WTC11 (cell line): ENCODE measurements at regions not wholly inside any gene's neighbourhood (a gene's known extent, or its start where the extent isn't known, plus 50 kb on each side); places are given as distances from the start of the nearest gene placed in this dataset.

ENCODE experiments used
- ATAC-seq: fragments of 200-7000 bp; cut with Tn5 transposase; 2 replicates; pipeline ENCODE4 v1.10.0; 2021; ENCODE audit warnings: mild to moderate bottlenecking, moderate library complexity
- CTCF ChIA-PET: fragments of 300-600 bp; sonication (Branson Sonifier 250); formaldehyde crosslinking; loops from one replicate; lab custom pipeline; 2021; ENCODE audit warnings: antibody characterized with exemption; lab: Charles Lee
- POLR2A ChIA-PET: fragments of 350-600 bp; sonication (Branson Sonifier 250); formaldehyde crosslinking; loops from one replicate; lab custom pipeline; 2021; ENCODE audit warnings: antibody characterized with exemption; lab: Charles Lee
- DNase-seq: peaks from one replicate; pipeline ENCODE4 v3.0.0; 2021; ENCODE audit warnings: low spot score
- H3K27ac Mint-ChIP-seq: 2 replicates; pipeline ENCODE4 v1.8.0; 2021; ENCODE audit warnings: mixed read lengths
- H3K27me3 Mint-ChIP-seq: 2 replicates; pipeline ENCODE4 v1.8.0; 2021; ENCODE audit warnings: low read depth, mild to moderate bottlenecking, moderate library complexity, mixed read lengths
- H3K36me3 Mint-ChIP-seq: 2 replicates; pipeline ENCODE4 v1.8.0; 2021; ENCODE audit warnings: mixed read lengths
- H3K4me1 Mint-ChIP-seq: 2 replicates; pipeline ENCODE4 v1.8.0; 2022; ENCODE audit warnings: mixed read lengths
- H3K4me3 Mint-ChIP-seq: 2 replicates; pipeline ENCODE4 v1.8.0; 2021; ENCODE audit warnings: mild to moderate bottlenecking, moderate library complexity, mixed read lengths
- H3K9me3 Mint-ChIP-seq: 2 replicates; pipeline ENCODE4 v1.8.0; 2021; ENCODE audit warnings: mixed read lengths
- ELF4 ChIP-seq: sonication (generic); formaldehyde crosslinking; IDR thresholded peaks from 2 replicates; pipeline ENCODE4 v1.8.1; 2022; ENCODE audit warnings: low read depth, mild to moderate bottlenecking, moderate library complexity, missing genetic modification reagents
- ETV6 ChIP-seq: sonication (generic); formaldehyde crosslinking; IDR thresholded peaks from 2 replicates; pipeline ENCODE4 v1.8.1; 2022; ENCODE audit warnings: mild to moderate bottlenecking, missing genetic modification reagents
- FOXK1 ChIP-seq: sonication (generic); formaldehyde crosslinking; IDR thresholded peaks from 2 replicates; pipeline ENCODE4 v1.8.0; 2022; ENCODE audit warnings: mild to moderate bottlenecking, moderate library complexity, missing genetic modification reagents
- IRF2 ChIP-seq: sonication (generic); formaldehyde crosslinking; IDR thresholded peaks from 2 replicates; pipeline ENCODE4 v1.8.0; 2022; ENCODE audit warnings: low read depth, missing genetic modification reagents, borderline replicate concordance
- NFATC4 ChIP-seq: fragments of 250-450 bp; sonication (Bioruptor Pico); IDR thresholded peaks from 2 replicates; pipeline ENCODE4 v1.9.0; 2021; ENCODE audit warnings: mild to moderate bottlenecking
- NFYB ChIP-seq: sonication (generic); formaldehyde crosslinking; conservative IDR thresholded peaks from 2 replicates; pipeline ENCODE4 v1.8.0; 2022; ENCODE audit warnings: low read depth, missing genetic modification reagents
- NR1H2 ChIP-seq: sonication (generic); formaldehyde crosslinking; IDR thresholded peaks from 2 replicates; pipeline ENCODE4 v1.9.0; 2021; ENCODE audit warnings: mild to moderate bottlenecking, moderate library complexity, missing genetic modification reagents
- NR2C2 ChIP-seq: sonication (generic); formaldehyde crosslinking; IDR thresholded peaks from 2 replicates; pipeline ENCODE4 v1.8.0; 2022; ENCODE audit warnings: mild to moderate bottlenecking, missing genetic modification reagents
- PRRX2 ChIP-seq: fragments of 250-450 bp; sonication (Bioruptor Pico); IDR thresholded peaks from 2 replicates; pipeline ENCODE4 v1.8.0; 2021; ENCODE audit warnings: mild to moderate bottlenecking
- RORB ChIP-seq: fragments of 250-450 bp; sonication (Bioruptor Pico); IDR thresholded peaks from 2 replicates; pipeline ENCODE4 v1.9.0; 2021; ENCODE audit warnings: mild to moderate bottlenecking
- SP1 ChIP-seq: sonication (generic); formaldehyde crosslinking; conservative IDR thresholded peaks from 2 replicates; pipeline ENCODE4 v1.8.1; 2022; ENCODE audit warnings: missing genetic modification reagents
- TCF7 ChIP-seq: sonication (generic); formaldehyde crosslinking; IDR thresholded peaks from 2 replicates; pipeline ENCODE4 v1.8.0; 2022; ENCODE audit warnings: mild to moderate bottlenecking, low read depth, missing genetic modification reagents, moderate library complexity
- TEAD4 ChIP-seq: sonication (generic); formaldehyde crosslinking; IDR thresholded peaks from 2 replicates; pipeline ENCODE4 v1.8.0; 2022; ENCODE audit warnings: mild to moderate bottlenecking, missing genetic modification reagents
- ZNF232 ChIP-seq: sonication (generic); formaldehyde crosslinking; IDR thresholded peaks from 2 replicates; pipeline ENCODE4 v1.8.0; 2022; ENCODE audit warnings: mild to moderate bottlenecking, missing genetic modification reagents
- ZNF423 ChIP-seq: fragments of 250-450 bp; sonication (Bioruptor Pico); IDR thresholded peaks from 2 replicates; pipeline ENCODE4 v2.1.2; 2022; ENCODE audit warnings: mild to moderate bottlenecking, moderate library complexity
- TF ChIP-seq, protein P1 (sequence below): sonication (generic); formaldehyde crosslinking; IDR thresholded peaks from 2 replicates; pipeline ENCODE4 v1.8.0; 2023; ENCODE audit warnings: missing genetic modification reagents, mild to moderate bottlenecking, borderline replicate concordance
- TF ChIP-seq, protein P2 (sequence below): fragments of 250-450 bp; sonication (Bioruptor Pico); IDR thresholded peaks from 2 replicates; pipeline ENCODE4 v1.9.0; 2021; ENCODE audit warnings: moderate library complexity, mild to moderate bottlenecking, inconsistent platforms, borderline replicate concordance
- TF ChIP-seq, protein P3 (sequence below): sonication (generic); formaldehyde crosslinking; IDR thresholded peaks from 2 replicates; pipeline ENCODE4 v1.8.0; 2022; ENCODE audit warnings: mild to moderate bottlenecking, missing genetic modification reagents
- TF ChIP-seq, protein P4 (sequence below): sonication (generic); formaldehyde crosslinking; IDR thresholded peaks from 2 replicates; pipeline ENCODE4 v1.8.0; 2022; ENCODE audit warnings: mild to moderate bottlenecking, missing genetic modification reagents
- TF ChIP-seq, protein P5 (sequence below): sonication (generic); formaldehyde crosslinking; IDR thresholded peaks from 2 replicates; pipeline ENCODE4 v1.8.1; 2022; ENCODE audit warnings: missing genetic modification reagents, borderline replicate concordance
- TF ChIP-seq, protein P6 (sequence below): sonication (generic); formaldehyde crosslinking; IDR thresholded peaks from 2 replicates; pipeline ENCODE4 v1.8.1; 2022; ENCODE audit warnings: low read depth, mild to moderate bottlenecking, moderate library complexity, missing genetic modification reagents, borderline replicate concordance
- TF ChIP-seq, protein P7 (sequence below): sonication (generic); formaldehyde crosslinking; IDR thresholded peaks from 2 replicates; pipeline ENCODE4 v1.8.1; 2023; ENCODE audit warnings: mild to moderate bottlenecking, missing genetic modification reagents

DNA sequence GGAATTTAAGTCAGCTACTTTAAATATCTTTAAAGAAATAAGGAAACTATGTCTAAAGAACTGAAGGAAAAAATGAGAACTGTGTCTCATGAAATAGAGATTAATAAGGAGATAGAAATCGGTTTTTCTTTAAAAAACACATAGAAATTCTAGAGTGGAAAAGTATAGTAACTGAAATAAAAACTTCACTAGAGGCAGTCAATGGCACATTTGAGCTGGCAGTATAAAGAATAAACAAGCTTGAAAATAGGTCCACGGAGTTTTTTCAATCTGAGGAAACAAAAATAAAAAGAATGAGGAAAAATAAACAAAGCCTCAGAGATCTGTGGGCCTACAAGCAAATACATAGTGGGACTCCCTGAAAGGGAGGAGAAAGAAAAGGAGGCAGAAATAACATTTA, 127.5 kb downstream of the TWIST2 start (continued):
- TF ChIP-seq TCF7 (CRISPR knock-in tag): no peak
- TF ChIP-seq TEAD4: no peak
- no peak for TF ChIP-seq FOXK1 (CRISPR knock-in tag)
- no peak for TF ChIP-seq ZNF232 (CRISPR knock-in tag)
- TF ChIP-seq, protein P1, sequence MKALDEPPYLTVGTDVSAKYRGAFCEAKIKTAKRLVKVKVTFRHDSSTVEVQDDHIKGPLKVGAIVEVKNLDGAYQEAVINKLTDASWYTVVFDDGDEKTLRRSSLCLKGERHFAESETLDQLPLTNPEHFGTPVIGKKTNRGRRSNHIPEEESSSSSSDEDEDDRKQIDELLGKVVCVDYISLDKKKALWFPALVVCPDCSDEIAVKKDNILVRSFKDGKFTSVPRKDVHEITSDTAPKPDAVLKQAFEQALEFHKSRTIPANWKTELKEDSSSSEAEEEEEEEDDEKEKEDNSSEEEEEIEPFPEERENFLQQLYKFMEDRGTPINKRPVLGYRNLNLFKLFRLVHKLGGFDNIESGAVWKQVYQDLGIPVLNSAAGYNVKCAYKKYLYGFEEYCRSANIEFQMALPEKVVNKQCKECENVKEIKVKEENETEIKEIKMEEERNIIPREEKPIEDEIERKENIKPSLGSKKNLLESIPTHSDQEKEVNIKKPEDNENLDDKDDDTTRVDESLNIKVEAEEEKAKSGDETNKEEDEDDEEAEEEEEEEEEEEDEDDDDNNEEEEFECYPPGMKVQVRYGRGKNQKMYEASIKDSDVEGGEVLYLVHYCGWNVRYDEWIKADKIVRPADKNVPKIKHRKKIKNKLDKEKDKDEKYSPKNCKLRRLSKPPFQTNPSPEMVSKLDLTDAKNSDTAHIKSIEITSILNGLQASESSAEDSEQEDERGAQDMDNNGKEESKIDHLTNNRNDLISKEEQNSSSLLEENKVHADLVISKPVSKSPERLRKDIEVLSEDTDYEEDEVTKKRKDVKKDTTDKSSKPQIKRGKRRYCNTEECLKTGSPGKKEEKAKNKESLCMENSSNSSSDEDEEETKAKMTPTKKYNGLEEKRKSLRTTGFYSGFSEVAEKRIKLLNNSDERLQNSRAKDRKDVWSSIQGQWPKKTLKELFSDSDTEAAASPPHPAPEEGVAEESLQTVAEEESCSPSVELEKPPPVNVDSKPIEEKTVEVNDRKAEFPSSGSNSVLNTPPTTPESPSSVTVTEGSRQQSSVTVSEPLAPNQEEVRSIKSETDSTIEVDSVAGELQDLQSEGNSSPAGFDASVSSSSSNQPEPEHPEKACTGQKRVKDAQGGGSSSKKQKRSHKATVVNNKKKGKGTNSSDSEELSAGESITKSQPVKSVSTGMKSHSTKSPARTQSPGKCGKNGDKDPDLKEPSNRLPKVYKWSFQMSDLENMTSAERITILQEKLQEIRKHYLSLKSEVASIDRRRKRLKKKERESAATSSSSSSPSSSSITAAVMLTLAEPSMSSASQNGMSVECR (CRISPR knock-in tag): no peak
- no peak for TF ChIP-seq ZNF423
- TF ChIP-seq IRF2 (CRISPR knock-in tag): no peak

DNA sequence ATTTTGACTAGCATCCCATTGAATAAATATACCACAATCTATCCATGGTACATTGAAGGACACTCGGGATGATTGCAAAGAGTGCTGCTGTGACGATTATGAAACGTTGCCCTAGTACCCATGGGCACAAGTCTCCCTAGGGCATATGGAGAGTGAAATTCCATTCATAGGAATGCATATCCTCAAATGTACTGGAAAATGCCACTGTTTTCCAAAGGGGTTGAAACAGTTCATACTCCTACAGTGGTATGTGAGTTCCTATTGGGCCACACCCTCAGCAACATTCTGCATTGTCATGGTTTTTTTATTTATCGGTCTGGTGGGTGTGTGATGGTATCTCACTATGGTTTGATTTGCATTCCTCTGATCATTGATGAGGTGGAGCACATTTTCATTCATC, 130.6 kb downstream of the TWIST2 start:
- Mint-ChIP-seq H3K27me3 (no peaks in the 10 kb centered on the region), H3K4me3 (no peak overlapping the region)
- CTCF ChIA-PET: no interaction called here

DNA sequence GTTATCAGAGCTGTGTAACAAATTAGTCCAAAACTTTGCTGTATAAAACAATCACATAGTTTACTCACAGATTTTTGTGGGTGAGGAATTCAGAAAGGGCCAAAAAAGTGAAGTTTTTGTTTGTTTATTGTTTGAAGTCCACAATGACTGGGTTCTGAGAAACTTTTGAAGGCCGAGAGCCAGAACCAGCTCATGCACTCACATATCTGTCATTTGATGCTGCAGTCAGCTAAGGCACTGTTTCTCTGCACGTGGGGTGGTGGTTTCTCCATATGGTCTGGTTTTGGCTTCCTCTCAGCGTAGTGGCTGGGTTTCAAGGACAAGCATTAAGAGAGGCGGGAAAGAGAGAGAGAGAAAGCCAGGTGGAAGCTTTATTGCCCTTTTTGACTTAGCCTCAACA, 131.8 kb downstream of the TWIST2 start:
- POLR2A ChIA-PET: no interaction called here
- Mint-ChIP-seq H3K27ac (no peak overlapping the region), H3K9me3 (peaks cover 45% of the 10 kb centered on the region)
- TF ChIP-seq, protein P2, sequence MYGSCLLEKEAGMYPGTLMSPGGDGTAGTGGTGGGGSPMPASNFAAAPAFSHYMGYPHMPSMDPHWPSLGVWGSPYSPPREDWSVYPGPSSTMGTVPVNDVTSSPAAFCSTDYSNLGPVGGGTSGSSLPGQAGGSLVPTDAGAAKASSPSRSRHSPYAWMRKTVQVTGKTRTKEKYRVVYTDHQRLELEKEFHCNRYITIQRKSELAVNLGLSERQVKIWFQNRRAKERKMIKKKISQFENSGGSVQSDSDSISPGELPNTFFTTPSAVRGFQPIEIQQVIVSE: no peak
- TF ChIP-seq ETV6 (CRISPR knock-in tag): no peak
- TF ChIP-seq NFYB (CRISPR knock-in tag): no peak
- no peak for TF ChIP-seq ELF4 (CRISPR knock-in tag)
- no peak for TF ChIP-seq SP1 (CRISPR knock-in tag)
- TF ChIP-seq, protein P3, sequence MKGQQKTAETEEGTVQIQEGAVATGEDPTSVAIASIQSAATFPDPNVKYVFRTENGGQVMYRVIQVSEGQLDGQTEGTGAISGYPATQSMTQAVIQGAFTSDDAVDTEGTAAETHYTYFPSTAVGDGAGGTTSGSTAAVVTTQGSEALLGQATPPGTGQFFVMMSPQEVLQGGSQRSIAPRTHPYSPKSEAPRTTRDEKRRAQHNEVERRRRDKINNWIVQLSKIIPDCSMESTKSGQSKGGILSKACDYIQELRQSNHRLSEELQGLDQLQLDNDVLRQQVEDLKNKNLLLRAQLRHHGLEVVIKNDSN: no peak
- no peak for TF ChIP-seq NR1H2 (CRISPR knock-in tag)
- TF ChIP-seq, protein P4, sequence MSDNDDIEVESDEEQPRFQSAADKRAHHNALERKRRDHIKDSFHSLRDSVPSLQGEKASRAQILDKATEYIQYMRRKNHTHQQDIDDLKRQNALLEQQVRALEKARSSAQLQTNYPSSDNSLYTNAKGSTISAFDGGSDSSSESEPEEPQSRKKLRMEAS (CRISPR knock-in tag): no peak
- TF ChIP-seq, protein P5, sequence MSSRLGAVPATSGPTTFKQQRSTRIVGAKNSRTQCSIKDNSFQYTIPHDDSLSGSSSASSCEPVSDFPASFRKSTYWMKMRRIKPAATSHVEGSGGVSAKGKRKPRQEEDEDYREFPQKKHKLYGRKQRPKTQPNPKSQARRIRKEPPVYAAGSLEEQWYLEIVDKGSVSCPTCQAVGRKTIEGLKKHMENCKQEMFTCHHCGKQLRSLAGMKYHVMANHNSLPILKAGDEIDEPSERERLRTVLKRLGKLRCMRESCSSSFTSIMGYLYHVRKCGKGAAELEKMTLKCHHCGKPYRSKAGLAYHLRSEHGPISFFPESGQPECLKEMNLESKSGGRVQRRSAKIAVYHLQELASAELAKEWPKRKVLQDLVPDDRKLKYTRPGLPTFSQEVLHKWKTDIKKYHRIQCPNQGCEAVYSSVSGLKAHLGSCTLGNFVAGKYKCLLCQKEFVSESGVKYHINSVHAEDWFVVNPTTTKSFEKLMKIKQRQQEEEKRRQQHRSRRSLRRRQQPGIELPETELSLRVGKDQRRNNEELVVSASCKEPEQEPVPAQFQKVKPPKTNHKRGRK (CRISPR knock-in tag): no peak

More for the DNA sequence above, 130.6 kb downstream of the TWIST2 start:
- DNase-seq (no peak), ATAC-seq (no peak)
- H3K36me3 Mint-ChIP-seq: peaks cover 11% of the 10 kb centered on the region; the same call in 1 of the 2 replicates
- H3K9me3 Mint-ChIP-seq: peaks cover 45% of the 10 kb centered on the region
- TF ChIP-seq, protein P2: no peak
- no peak for TF ChIP-seq TCF7 (CRISPR knock-in tag)
- TF ChIP-seq NFYB (CRISPR knock-in tag): no peak
- TF ChIP-seq, protein P4 (CRISPR knock-in tag): no peak
- TF ChIP-seq, protein P6, sequence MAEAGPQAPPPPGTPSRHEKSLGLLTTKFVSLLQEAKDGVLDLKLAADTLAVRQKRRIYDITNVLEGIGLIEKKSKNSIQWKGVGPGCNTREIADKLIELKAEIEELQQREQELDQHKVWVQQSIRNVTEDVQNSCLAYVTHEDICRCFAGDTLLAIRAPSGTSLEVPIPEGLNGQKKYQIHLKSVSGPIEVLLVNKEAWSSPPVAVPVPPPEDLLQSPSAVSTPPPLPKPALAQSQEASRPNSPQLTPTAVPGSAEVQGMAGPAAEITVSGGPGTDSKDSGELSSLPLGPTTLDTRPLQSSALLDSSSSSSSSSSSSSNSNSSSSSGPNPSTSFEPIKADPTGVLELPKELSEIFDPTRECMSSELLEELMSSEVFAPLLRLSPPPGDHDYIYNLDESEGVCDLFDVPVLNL (CRISPR knock-in tag): no peak
- TF ChIP-seq, protein P7, sequence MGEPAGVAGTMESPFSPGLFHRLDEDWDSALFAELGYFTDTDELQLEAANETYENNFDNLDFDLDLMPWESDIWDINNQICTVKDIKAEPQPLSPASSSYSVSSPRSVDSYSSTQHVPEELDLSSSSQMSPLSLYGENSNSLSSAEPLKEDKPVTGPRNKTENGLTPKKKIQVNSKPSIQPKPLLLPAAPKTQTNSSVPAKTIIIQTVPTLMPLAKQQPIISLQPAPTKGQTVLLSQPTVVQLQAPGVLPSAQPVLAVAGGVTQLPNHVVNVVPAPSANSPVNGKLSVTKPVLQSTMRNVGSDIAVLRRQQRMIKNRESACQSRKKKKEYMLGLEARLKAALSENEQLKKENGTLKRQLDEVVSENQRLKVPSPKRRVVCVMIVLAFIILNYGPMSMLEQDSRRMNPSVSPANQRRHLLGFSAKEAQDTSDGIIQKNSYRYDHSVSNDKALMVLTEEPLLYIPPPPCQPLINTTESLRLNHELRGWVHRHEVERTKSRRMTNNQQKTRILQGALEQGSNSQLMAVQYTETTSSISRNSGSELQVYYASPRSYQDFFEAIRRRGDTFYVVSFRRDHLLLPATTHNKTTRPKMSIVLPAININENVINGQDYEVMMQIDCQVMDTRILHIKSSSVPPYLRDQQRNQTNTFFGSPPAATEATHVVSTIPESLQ (CRISPR knock-in tag): no peak
- no peak for TF ChIP-seq NFATC4
- TF ChIP-seq RORB (CRISPR knock-in tag): no peak
- no peak for TF ChIP-seq NR2C2 (CRISPR knock-in tag)
- TF ChIP-seq PRRX2 (CRISPR knock-in tag): no peak
- no peaks in the 10 kb centered on the region for H3K4me1 Mint-ChIP-seq
- POLR2A ChIA-PET: no interaction called here
- H3K27ac Mint-ChIP-seq: no peak overlapping the region

More for the DNA sequence above, 131.8 kb downstream of the TWIST2 start:
- H3K4me3 Mint-ChIP-seq: no peak overlapping the region
- H3K36me3 Mint-ChIP-seq: peaks cover 11% of the 10 kb centered on the region; the same call in 1 of the 2 replicates
- H3K27me3 Mint-ChIP-seq: no peaks in the 10 kb centered on the region
- ATAC-seq: no peak
- CTCF ChIA-PET: no interaction called here
- no peaks in the 10 kb centered on the region for H3K4me1 Mint-ChIP-seq
- DNase-seq: no peak
